Daoy (cell line): ENCODE measurements at regions not wholly inside any gene's neighbourhood (a gene's known extent, or its start where the extent isn't known, plus 50 kb on each side); places are given as distances from the start of the nearest gene placed in this dataset.

Source experiments
- DNase-seq: peaks from one replicate; pipeline ENCODE4 v3.0.0-alpha.2; 2015; ENCODE audit warnings: low read depth

DNA sequence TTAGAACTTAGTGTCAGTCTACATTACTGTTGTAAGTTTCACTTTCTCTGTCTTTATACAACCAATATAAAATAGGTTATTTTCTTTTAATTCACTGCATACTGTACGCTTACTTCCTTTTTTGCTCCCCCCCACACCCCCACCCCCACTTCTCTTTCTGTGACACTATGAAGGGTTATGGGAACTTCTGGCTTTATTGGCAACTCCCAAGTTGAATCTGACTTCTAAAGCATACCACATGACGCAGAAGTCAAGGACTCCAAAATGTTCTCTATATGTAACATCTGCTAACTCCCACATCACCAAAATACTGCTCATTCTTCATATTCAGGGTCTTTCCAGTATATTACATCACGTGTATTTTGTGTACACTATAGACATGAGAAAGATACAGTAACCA lies 81.2 kb upstream of the ATXN7L3B start:
- DNase-seq: no peak

- DNase-seq: no peak
These were observed 69.2 kb upstream of the ATXN7L3B start for GRCh38 chr12:74468401-74468800.

GRCh38 chr12:74476234-74476633 lies 61.4 kb upstream of the ATXN7L3B start:
- DNase-seq: no peak

GRCh38 chr12:74481078-74481477 lies 56.6 kb upstream of the ATXN7L3B start:
- DNase-seq: no peak

DNA sequence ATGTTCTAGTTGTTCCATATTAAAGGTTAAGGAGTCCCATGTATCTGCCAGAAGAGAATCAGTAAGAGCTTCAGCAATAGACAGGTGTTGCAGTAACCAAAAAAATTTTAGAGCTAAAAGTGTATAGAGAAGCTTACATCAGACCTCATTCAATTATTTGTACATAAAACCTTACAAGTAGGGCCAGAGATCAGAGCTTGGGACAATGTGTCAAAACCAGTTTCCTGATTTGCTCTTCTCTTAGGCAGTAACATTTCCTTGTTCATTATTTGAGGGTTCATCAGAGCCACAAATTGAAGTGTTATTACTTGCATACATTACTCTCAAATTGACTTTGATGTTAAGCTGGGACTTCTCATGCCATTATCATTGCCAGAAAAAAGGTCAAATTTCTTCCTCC lies 55.5 kb upstream of the ATXN7L3B start:
- DNase-seq: no peak

- DNase-seq: no peak
These were observed 54.6 kb upstream of the ATXN7L3B start for GRCh38 chr12:74483057-74483456.
